Endothelial cell (in vitro differentiated cells): ENCODE measurements at regions not wholly inside any gene's neighbourhood (a gene's known extent, or its start where the extent isn't known, plus 50 kb on each side); places are given as distances from the start of the nearest gene placed in this dataset.
A peak's percentile ranks its signal among the peaks of the same experiment; 100 is the strongest.

Source experiments
- DNase-seq: peaks from one replicate; pipeline ENCODE4 v3.0.0; 2021; ENCODE audit warnings: low spot score
- H3K27ac Mint-ChIP-seq: one replicate; pipeline ENCODE4 v1.8.0; 2021; ENCODE audit warnings: mixed read lengths, inconsistent platforms; ENCODE audit not compliant: unreplicated experiment
- H3K27me3 Mint-ChIP-seq: one replicate; pipeline ENCODE4 v1.8.0; 2021; ENCODE audit warnings: mild to moderate bottlenecking, moderate library complexity, mixed read lengths, inconsistent platforms; ENCODE audit not compliant: unreplicated experiment
- H3K36me3 Mint-ChIP-seq: one replicate; pipeline ENCODE4 v1.8.0; 2021; ENCODE audit warnings: mild to moderate bottlenecking, low read depth, mixed read lengths, inconsistent platforms; ENCODE audit not compliant: unreplicated experiment
- H3K4me1 Mint-ChIP-seq: one replicate; pipeline ENCODE4 v1.8.0; 2021; ENCODE audit warnings: mild to moderate bottlenecking, mixed read lengths, inconsistent platforms; ENCODE audit not compliant: unreplicated experiment
- H3K4me3 Mint-ChIP-seq: one replicate; pipeline ENCODE4 v1.8.0; 2021; ENCODE audit warnings: mild to moderate bottlenecking, mixed read lengths, inconsistent platforms; ENCODE audit not compliant: unreplicated experiment
- H3K9me3 Mint-ChIP-seq: one replicate; pipeline ENCODE4 v1.8.0; 2021; ENCODE audit warnings: mixed read lengths, inconsistent platforms; ENCODE audit not compliant: unreplicated experiment
- CTCF ChIP-seq: fragments of 200-600 bp; sonication (generic); IDR thresholded peaks from one replicate; pipeline ENCODE4 v1.5.0; 2021; ENCODE audit warnings: antibody characterized with exemption; ENCODE audit not compliant: unreplicated experiment

- Mint-ChIP-seq H3K27ac (no peak overlapping the region), H3K36me3 (no peaks in the 10 kb centered on the region), H3K4me1 (peaks cover 12% of the 10 kb centered on the region), H3K27me3 (no peaks in the 10 kb centered on the region), H3K4me3 (no peak overlapping the region), H3K9me3 (no peaks in the 10 kb centered on the region)
- no peak for TF ChIP-seq CTCF
- no peak for DNase-seq
Measured at GRCh38 chr5:164359260-164360255, 854.1 kb downstream of the MAT2B start.

DNA sequence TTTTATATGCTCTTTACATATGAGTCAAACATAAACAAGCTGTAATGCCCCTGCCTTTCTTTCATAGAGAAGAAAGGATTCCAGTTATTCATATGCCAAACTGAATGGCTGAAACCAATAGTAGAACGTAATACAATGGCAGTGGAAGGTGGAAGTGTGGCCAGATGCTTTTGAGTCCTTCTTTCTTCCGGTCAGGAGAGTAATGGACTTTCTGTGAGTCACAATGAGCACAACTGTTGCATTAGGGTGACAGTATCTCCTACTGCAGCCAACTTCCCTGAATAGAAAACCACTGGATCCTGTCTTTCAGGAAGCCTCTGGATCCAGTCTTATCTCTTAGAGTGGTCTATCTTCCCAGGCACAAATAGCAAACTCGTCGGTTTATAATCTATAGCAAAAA, 855.2 kb downstream of the MAT2B start:
- no peak overlapping the region for H3K4me3 Mint-ChIP-seq
- H3K27ac Mint-ChIP-seq, result peak overlapping the region; percentile 6
- no peaks in the 10 kb centered on the region for H3K9me3 Mint-ChIP-seq
- TF ChIP-seq CTCF, result no peak
- no peaks in the 10 kb centered on the region for H3K36me3 Mint-ChIP-seq
- no peak for DNase-seq
- no peaks in the 10 kb centered on the region for H3K27me3 Mint-ChIP-seq
- H3K4me1 Mint-ChIP-seq, result peaks cover 12% of the 10 kb centered on the region

DNA sequence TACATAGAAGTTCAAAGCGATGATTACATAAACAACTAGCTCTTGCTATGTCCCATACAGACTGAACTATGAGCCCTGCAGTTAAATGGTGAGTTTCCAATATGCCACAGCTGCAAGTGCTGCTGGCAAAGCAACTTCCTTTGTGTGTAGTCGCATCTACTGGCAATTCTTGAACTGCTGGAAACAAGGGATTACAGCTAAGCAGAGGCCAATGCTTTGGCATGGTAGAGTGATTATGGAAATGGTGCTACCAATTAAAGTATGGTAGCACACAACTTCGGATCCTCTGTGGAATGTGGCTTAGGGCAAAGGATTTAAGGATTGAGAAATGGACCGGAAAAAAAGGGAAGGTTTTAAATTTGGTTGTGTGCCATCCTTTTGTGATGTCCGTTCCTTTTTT, 856.6 kb downstream of the MAT2B start:
- Mint-ChIP-seq H3K36me3 (no peaks in the 10 kb centered on the region), H3K9me3 (no peaks in the 10 kb centered on the region), H3K27ac (no peak overlapping the region), H3K27me3 (no peaks in the 10 kb centered on the region), H3K4me1 (peaks cover 12% of the 10 kb centered on the region), H3K4me3 (no peak overlapping the region)
- DNase-seq, result no peak
- TF ChIP-seq CTCF, result no peak

DNA sequence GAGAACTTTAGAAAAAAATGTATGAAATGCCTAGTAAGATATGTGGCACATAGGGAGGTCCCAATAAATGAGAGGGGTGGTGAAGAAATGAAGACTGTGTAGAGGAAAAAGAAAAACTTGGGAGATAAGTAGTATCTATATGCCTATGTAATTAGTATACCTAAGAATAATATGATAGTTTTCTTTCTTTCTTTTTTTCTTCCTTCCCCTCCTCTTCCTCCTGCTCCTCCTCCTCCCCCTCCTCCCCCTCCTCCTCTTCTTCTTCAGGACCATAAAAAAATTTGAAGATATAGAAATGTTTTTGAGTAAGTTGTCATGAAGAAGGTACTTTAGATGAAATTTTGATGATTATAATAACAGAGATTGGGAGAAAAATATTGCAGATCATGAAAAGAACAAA, 857.4 kb downstream of the MAT2B start:
- no peaks in the 10 kb centered on the region for H3K27me3 Mint-ChIP-seq

More for the DNA sequence above, 857.4 kb downstream of the MAT2B start:
- TF ChIP-seq CTCF, result no peak
- H3K4me3 Mint-ChIP-seq, result no peak overlapping the region
- peaks cover 12% of the 10 kb centered on the region for H3K4me1 Mint-ChIP-seq
- no peaks in the 10 kb centered on the region for H3K36me3 Mint-ChIP-seq
- H3K27ac Mint-ChIP-seq, result no peak overlapping the region
- no peak for DNase-seq
- no peaks in the 10 kb centered on the region for H3K9me3 Mint-ChIP-seq
